T-helper 17 cell (primary cell): ENCODE measurements at regions not wholly inside any gene's neighbourhood (a gene's known extent, or its start where the extent isn't known, plus 50 kb on each side); places are given as distances from the start of the nearest gene placed in this dataset.

ENCODE experiments used
- ATAC-seq: fragments of 150-1000 bp; cut with Tn5 transposase; 2 replicates; pipeline ENCODE4 v1.10.0; 2021; ENCODE audit warnings: mild to moderate bottlenecking, moderate library complexity
- DNase-seq, 3 donors: peaks; one replicate each; pipeline versions ENCODE4 v3.0.0 to v3.0.0-alpha.2; 2020 to 2021
- H3K9me3 ChIP-seq: one replicate; pipeline ENCODE4 v1.7.0; 2013; ENCODE audit warnings: low read length, mild to moderate bottlenecking; ENCODE audit not compliant: control insufficient read depth, poor library complexity, severe bottlenecking
- H3K27ac Mint-ChIP-seq: one replicate; pipeline ENCODE4 v1.8.0; 2022; ENCODE audit warnings: mild to moderate bottlenecking, moderate library complexity, mixed read lengths
- H3K27me3 Mint-ChIP-seq: one replicate; pipeline ENCODE4 v1.8.0; 2022; ENCODE audit warnings: mixed read lengths
- H3K36me3 Mint-ChIP-seq: one replicate; pipeline ENCODE4 v1.8.0; 2022; ENCODE audit warnings: low read depth, mixed read lengths
- H3K4me1 Mint-ChIP-seq: one replicate; pipeline ENCODE4 v1.8.0; 2022; ENCODE audit warnings: mild to moderate bottlenecking, mixed read lengths
- H3K4me3 Mint-ChIP-seq: one replicate; pipeline ENCODE4 v1.8.0; 2022; ENCODE audit warnings: mild to moderate bottlenecking, moderate library complexity, mixed read lengths

DNA sequence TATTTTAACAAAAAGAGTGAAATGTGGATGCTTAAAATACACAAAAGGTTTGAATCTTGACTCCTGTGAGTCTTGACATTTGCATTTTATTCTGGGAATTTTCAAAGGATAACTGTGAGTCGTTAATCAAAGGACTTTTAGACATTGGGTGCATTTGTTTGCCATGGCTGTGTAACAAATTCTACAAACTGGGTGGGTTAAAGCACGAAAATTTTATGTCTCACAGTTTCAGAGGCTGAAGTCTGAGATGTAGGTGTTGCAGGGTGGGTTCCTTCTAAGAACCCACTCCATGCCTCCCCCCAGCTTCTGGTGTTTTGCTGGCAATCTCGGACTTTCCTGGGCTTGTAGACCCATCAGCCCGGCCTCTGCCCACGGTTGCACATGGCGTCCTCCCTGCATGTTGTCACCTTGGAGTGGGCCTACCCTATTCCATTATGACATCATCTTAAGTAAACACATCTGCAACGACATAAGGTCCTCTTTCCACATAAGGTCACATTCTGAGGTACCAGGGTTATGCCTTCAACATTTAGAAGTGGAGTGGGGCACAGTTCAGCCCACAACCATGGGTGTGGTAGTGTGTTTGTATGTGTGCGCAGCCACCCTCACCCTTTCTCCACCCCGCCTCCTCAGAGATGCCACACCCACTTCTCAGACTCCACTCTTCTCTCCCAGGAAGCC, 113.1 kb downstream of the FOXA2 start:
- H3K4me3 Mint-ChIP-seq = no peak overlapping the region
- DNase-seq = no peak
- no peak for ATAC-seq
- H3K27ac Mint-ChIP-seq = no peak overlapping the region
- H3K36me3 Mint-ChIP-seq = no peaks in the 10 kb centered on the region
- H3K4me1 Mint-ChIP-seq = no peaks in the 10 kb centered on the region
- H3K9me3 ChIP-seq = no peaks in the 10 kb centered on the region
- no peaks in the 10 kb centered on the region for H3K27me3 Mint-ChIP-seq

DNA sequence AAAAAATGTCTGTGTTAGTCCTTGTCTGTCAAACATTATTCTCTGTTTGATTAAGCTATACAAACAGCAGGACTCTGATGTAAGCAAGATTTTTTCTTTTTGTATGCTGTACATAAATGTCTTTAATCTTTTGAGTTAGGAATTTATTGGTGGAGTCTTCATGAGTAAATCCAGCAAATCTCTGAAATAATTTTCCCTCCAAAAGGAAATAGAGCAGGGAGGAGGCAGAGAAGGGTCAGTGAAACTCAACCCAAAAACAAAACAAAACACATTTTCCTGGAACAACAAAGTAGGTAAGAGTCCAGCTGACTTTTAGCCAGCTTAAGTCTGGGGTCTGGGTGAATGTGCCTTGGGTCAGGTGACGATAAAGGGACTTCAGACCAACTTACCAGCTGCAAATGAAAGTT, 113.7 kb downstream of the FOXA2 start:
- H3K4me1 Mint-ChIP-seq = no peaks in the 10 kb centered on the region
- no peak overlapping the region for H3K4me3 Mint-ChIP-seq
- ATAC-seq = no peak
- H3K36me3 Mint-ChIP-seq = no peaks in the 10 kb centered on the region
- H3K27ac Mint-ChIP-seq = no peak overlapping the region
- no peaks in the 10 kb centered on the region for H3K9me3 ChIP-seq
- H3K27me3 Mint-ChIP-seq = no peaks in the 10 kb centered on the region
- DNase-seq = no peak

DNA sequence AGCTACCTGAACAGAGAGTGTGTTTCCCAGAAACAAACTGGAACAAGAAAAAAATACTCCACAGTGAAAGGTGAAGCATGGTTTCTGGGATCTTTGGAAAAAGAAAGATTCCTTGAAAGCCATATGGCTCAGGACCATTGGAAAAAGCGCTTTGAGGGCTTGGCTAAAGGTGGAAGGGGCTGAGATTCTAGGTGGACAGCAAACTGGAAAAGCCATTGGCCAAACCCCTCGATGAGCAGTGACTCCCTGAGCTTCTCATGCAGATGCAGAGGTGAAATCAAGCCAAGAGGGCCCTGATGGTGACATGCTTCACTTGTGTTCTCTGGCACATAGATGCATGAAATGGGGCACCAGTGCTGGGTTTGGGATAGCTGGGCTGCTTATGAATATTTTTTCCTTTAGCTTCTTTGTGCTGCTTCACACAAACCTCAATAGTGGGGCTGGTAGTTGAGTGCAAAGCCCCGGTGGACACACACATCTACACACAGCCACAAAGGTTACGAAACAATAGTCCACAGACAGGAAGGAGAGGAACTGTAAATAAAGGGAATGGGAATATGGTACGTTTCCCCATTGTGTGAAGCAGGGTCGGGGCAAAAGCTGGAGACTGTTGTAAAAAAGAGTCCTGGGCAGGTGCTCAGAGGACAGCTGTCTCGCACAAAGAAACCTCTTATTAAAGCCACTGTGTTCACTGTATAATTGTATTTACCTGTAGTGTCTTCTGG, 117.8 kb downstream of the FOXA2 start:
- Mint-ChIP-seq H3K4me3 (no peak overlapping the region), H3K27ac (no peak overlapping the region), H3K27me3 (no peaks in the 10 kb centered on the region), H3K36me3 (no peaks in the 10 kb centered on the region), H3K4me1 (no peaks in the 10 kb centered on the region)
- no peaks in the 10 kb centered on the region for H3K9me3 ChIP-seq
- DNase-seq (no peak), ATAC-seq (no peak)

DNA sequence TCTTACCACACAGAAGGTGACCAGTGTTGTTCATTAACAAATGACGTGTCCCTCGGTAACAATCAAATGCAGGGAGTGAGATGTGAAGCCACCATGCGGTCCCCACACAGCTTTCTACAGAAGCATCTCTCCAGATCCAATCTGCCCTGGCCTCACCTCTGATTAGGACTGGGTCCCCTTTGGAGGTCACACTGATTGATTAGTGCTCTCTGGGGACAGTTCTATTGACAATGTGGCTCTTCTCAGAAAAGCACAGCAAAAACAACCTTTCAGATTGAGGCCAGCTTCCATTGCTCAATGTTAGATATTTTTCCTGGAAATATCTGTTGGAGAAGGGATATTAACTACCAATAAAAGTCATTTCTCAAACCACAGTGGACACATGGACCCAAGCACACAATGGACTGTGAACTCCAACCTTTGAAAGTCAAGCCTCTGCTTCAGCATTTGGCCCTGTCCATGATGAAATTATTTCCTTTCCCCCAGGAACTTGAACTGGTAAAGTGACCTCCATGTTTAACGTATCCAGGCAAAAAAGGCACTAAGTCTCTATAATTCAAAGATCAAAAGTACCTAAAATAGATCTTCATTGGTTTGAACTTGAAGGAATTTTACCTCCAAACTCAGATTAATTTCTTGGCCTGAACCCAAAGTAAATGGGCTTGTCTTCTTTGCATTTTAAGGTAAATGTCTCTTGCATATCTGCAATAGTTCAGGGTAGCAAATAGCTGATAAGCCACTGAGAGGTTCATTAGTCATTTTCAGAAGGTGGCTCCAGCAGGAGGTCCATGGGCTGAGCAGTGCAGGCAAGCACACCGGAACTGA, 118.5 kb downstream of the FOXA2 start:
- no peak for ATAC-seq
- H3K9me3 ChIP-seq = no peaks in the 10 kb centered on the region
- Mint-ChIP-seq H3K4me3 (no peak overlapping the region), H3K4me1 (no peaks in the 10 kb centered on the region), H3K27ac (no peak overlapping the region), H3K27me3 (no peaks in the 10 kb centered on the region), H3K36me3 (no peaks in the 10 kb centered on the region)
- no peak for DNase-seq

DNA sequence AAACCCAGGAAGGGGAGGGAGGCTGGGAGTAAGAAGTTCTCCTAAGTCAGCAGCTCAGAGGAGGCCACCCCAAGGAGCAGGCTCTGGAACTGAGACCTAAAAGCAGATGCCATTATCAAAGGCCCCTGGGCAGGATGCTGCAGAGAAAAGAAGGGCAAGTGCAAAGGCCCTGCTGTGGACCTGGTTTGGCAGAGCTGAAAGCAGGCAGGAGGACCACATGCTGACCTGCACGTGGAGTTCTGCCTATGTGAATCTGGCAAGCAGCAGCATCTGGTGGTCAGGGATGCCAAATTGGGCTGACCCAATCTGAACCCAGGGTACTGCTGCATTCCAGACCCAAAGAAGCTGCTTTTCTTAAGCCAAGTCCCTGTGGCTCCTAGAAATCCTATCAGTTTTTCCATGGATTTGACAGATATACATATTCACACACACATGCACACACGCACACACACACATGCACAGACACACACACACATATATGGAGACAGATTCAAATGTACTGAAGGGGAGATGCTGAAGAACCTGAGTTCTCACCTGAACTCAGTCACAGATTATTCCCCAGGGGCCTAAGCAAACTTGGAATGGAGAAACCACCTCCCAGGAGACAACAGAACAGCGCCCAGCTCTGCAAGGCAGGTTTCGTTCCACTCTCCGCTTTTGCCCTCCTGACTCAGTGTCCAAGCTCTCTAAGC, 119.9 kb downstream of the FOXA2 start:
- ATAC-seq (no peak), DNase-seq (no peak)
- Mint-ChIP-seq H3K4me1 (no peaks in the 10 kb centered on the region), H3K36me3 (no peaks in the 10 kb centered on the region), H3K4me3 (no peak overlapping the region), H3K27me3 (no peaks in the 10 kb centered on the region), H3K27ac (no peak overlapping the region)
- H3K9me3 ChIP-seq = no peaks in the 10 kb centered on the region

DNA sequence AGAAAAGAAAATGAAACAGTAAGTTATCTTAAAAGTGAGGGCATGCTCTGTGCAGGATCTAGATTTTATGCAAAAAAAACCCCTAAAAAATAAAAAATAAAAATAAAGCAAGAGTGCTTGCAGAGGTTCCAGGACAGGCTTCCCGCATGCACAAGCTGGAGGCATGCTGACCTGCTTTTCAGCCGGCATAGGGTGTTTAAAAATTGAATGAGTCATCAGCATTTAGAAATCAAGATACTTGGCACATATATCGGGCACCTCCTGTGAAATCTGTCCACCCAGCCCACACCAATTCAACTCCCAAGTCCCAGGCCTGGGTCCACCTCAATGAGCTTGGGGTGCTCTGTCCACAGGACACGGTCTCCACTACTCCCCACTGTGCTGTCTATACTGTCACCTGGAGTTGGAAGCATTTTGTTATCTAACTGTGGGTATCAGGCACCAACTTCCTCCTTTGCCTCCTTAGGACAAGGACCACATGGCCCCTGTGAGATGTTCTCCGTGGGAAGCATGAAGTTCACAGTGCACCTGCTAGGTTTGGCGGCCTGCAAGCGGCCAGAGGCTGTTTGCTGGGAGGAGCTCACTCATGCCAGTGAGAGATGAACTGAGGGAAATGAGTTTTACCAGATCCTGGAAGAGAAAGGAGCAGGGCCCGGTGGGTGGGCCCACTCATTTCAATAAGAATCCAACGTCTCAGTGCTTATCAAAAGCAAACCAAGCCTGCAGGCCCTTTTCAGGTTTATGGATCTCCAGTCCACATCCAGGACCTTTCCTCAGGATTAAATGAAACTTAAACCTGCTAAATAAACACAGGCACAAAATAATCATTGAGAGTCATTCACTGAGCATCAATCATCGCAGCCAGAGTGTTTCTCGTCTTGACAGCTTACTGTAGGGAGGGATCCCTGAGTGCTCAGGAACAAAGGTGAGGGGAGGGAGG, 121.1 kb downstream of the FOXA2 start:
- no peaks in the 10 kb centered on the region for H3K27me3 Mint-ChIP-seq
- DNase-seq (no peak), ATAC-seq (no peak)
- no peaks in the 10 kb centered on the region for H3K4me1 Mint-ChIP-seq
- no peaks in the 10 kb centered on the region for H3K9me3 ChIP-seq
- H3K4me3 Mint-ChIP-seq = no peak overlapping the region
- no peak overlapping the region for H3K27ac Mint-ChIP-seq
- H3K36me3 Mint-ChIP-seq = no peaks in the 10 kb centered on the region

DNA sequence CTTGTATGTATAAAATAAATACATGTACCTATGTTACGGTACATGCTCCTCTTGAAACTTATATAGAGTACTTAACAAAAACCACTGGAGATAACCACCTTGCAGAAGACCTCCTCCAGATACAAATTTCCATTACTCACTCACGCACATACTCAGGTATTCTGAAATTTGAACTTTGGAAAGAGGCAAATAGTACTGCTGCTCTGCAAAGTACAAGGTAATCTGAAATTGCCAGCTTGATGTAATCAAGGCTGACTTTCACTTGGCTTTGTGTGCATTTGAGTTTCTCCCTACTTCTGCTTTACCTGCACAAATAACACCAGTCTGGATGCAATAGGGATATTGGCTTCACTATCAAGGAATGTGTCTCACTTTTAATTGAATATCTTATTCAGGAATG, 123.6 kb downstream of the FOXA2 start:
- DNase-seq = no peak
- no peaks in the 10 kb centered on the region for H3K27me3 Mint-ChIP-seq
- no peaks in the 10 kb centered on the region for H3K4me1 Mint-ChIP-seq
- H3K27ac Mint-ChIP-seq = no peak overlapping the region
- no peaks in the 10 kb centered on the region for H3K36me3 Mint-ChIP-seq
- H3K4me3 Mint-ChIP-seq = no peak overlapping the region
- H3K9me3 ChIP-seq = no peaks in the 10 kb centered on the region
- no peak for ATAC-seq

DNA sequence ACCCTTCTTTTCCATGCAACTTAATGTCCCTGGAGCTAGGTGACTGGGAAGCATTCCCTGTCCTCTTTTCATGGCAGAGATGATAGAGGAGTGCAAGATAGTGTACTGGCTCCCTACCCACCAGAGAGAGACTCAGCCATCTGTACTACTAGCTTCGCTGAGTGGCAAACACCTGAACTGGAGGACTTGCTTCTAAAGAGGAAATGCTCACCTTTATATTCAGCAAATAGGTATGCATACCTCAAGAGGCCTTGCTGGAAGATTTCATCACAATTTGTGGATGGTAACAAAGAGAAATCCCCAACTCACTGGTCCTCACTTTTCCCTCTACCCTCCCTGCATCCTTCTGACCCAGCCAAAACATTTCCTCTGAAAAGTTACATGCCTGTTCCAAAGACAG, 124.1 kb downstream of the FOXA2 start:
- Mint-ChIP-seq H3K4me3 (no peak overlapping the region), H3K27me3 (no peaks in the 10 kb centered on the region), H3K36me3 (no peaks in the 10 kb centered on the region), H3K4me1 (no peaks in the 10 kb centered on the region), H3K27ac (no peak overlapping the region)
- no peak for ATAC-seq
- H3K9me3 ChIP-seq = no peaks in the 10 kb centered on the region
- DNase-seq = no peak

DNA sequence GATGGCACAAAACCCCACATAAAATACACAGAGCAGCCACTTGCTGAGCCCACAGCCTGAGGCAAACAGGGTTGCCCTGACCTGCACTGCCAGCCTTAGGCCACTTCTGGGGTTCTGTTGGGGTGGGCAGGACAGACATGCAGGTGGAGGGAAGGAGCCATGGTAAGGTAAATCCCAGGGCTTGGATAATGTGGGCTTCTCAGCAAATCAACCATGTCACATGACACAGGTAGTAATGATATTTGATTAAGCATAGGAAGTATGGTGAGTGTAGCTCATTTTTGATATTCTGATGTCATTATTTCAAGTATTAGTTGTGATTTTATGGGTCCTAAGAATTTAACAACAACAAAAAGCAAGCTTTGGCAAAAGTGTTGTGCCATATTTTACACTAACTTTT, 124.6 kb downstream of the FOXA2 start:
- no peaks in the 10 kb centered on the region for H3K9me3 ChIP-seq
- H3K36me3 Mint-ChIP-seq = no peaks in the 10 kb centered on the region
- no peak for DNase-seq
- H3K4me3 Mint-ChIP-seq = no peak overlapping the region
- H3K27ac Mint-ChIP-seq = no peak overlapping the region
- H3K27me3 Mint-ChIP-seq = no peaks in the 10 kb centered on the region
- ATAC-seq = no peak
- no peaks in the 10 kb centered on the region for H3K4me1 Mint-ChIP-seq

DNA sequence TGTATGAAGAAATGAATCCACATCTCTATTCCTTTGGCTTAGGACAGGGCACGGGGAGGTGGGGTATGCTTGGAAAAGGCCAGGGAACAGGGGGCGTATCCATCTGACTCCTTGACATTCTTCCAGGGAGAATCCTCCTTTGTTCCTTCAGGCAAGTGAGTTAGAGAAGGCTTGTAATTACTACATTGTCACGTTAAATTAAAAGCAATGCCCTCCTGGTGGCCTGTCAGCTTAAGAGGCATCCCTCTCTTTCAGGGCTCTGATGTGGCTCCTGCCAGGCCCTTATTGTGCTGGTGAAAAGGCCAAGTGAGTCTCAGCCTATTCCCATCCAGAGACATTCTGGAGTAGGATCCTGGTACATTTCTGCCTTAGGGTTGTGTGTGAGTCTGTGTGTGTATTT, 128.3 kb downstream of the FOXA2 start:
- ATAC-seq (no peak), DNase-seq (no peak)
- Mint-ChIP-seq H3K27me3 (no peaks in the 10 kb centered on the region), H3K4me3 (no peak overlapping the region), H3K4me1 (no peaks in the 10 kb centered on the region), H3K27ac (no peak overlapping the region), H3K36me3 (no peaks in the 10 kb centered on the region)
- no peaks in the 10 kb centered on the region for H3K9me3 ChIP-seq

DNA sequence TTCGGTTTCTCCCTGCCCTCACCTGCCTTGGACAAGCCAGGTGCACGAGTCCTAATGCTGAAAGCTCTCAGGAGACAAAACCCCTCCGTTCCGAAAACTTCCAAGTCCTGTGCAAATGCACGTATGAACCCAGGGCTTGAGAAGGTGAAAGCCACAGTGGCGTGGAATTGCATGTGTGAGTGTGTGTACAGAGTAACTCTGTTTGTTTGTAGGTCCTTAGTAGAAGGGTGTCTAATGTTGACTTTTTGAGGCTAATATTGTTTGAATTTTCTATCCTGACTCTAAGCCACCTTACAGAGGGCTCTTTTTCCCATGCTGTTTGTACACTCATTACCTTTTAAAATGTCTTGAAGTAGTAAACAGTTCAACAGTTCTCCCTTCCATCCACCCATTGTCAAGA, 129.1 kb downstream of the FOXA2 start:
- H3K27ac Mint-ChIP-seq = no peak overlapping the region
- H3K9me3 ChIP-seq = no peaks in the 10 kb centered on the region
- H3K4me3 Mint-ChIP-seq = no peak overlapping the region
- DNase-seq = no peak
- no peaks in the 10 kb centered on the region for H3K36me3 Mint-ChIP-seq
- H3K27me3 Mint-ChIP-seq = no peaks in the 10 kb centered on the region
- no peak for ATAC-seq
- H3K4me1 Mint-ChIP-seq = no peaks in the 10 kb centered on the region

DNA sequence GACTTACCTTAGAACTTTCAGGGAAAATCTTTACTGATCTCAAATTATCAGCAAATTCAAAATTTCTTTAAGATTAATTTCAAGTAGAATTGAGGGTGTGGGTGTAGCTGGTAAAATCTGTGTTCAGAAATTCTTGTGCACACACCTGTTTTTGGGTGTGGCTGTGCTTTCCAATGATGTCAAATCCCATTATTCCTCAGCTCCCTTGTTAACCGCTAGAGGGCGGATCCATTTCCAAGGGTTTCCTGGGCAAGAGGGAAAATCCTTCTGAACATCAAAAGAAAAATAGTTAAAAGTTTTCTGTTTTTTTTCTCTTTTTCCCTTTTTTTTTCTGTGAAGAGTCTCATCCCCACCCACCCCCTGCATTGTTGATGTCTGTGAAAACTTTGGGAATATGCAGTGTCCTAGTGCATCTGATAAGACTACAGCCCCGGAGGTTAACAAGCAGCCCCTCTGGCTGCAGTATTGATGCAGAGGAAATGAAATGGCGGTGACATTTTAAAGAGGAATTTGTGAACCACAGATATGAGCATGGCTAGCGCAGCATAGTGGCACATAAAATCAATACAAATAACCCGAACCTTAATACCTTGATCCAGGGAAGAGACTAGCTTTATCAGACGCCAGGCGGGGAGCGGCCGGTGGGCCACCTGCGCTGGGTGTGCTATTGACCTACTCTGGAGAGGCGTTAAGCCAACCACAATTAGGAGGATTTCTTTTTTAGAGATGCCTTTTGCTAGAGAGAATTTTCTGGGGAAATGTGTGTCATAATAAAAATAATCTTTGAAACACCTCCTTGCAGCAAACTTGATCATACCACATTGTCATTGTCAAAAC, 130.9 kb downstream of the FOXA2 start:
- Mint-ChIP-seq H3K36me3 (no peaks in the 10 kb centered on the region), H3K27ac (no peak overlapping the region)

More for the DNA sequence above, 130.9 kb downstream of the FOXA2 start:
- Mint-ChIP-seq H3K4me1 (no peaks in the 10 kb centered on the region), H3K4me3 (no peak overlapping the region), H3K27me3 (no peaks in the 10 kb centered on the region)
- ATAC-seq (no peak), DNase-seq (no peak)
- H3K9me3 ChIP-seq = no peaks in the 10 kb centered on the region
